EH (cell line): ENCODE measurements at regions not wholly inside any gene's neighbourhood (a gene's known extent, or its start where the extent isn't known, plus 50 kb on each side); places are given as distances from the start of the nearest gene placed in this dataset.

Source experiments
- DNase-seq: peaks from one replicate; pipeline ENCODE4 v3.0.0-alpha.2; 2015; ENCODE audit warnings: low read depth

DNA sequence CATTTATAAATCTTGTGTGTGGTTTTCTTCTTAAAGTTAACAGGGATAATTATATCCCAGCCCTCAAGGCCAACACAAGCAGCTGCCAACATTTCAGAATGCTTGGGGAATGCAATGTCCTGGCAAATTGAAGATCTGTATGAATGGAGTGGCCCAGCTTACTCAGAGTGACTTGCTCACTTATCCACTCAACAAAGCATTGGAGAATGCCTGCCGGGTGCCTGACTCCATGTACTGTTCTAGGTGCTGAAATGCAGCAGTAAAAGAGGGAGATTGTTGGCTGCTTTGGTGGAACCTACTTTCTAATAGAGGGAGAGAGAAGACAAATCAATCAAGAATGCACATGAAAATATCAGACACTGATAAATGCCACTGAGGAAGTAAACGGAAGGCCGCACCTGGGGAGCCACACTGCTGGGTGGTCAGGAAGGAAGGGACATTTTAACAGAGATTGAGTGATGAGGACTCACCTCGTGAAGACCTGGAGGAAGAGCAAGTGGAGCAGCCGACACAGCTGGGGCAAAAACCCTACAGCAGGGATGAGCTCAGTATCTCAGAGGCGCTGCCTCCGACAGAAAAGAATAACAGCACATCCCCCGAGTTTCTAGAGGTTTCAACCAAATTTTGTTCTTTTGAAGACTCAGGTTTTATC is 61.2 kb upstream of the VASH1 start:
- no peak for DNase-seq

- DNase-seq: no peak
Observed at GRCh38 chr14:76701436-76701835, 59.8 kb upstream of the VASH1 start.

DNA sequence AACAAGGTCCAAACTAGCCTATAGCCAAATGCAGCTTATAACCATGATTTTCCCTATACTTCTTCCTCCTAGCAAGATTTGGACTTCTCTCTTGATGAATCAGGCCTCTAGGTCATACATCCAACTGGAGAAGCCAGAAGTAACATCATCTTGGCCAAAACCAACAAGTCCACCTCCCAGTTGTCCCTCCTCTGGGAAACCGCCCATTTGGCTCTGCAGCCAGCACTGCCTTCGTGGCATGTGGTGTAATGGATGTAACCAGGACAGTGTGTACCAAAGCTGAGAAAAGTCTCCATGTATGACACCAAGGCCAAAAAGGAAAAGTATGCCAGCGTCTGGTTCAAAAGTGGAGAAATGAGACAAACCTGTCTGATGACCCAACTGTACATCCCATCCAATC is 59.3 kb upstream of the VASH1 start:
- no peak for DNase-seq

- no peak for DNase-seq
Observed at GRCh38 chr14:76705214-76705613, 56.1 kb upstream of the VASH1 start.

- DNase-seq: peak; percentile 22
Observed at GRCh38 chr14:76706207-76706606, 55.1 kb upstream of the VASH1 start.

- DNase-seq: no peak
Observed at GRCh38 chr14:76706811-76707210, 54.5 kb upstream of the VASH1 start.

- peak; percentile 8 for DNase-seq
Observed at GRCh38 chr14:76708028-76708427, 53.2 kb upstream of the VASH1 start.

DNA sequence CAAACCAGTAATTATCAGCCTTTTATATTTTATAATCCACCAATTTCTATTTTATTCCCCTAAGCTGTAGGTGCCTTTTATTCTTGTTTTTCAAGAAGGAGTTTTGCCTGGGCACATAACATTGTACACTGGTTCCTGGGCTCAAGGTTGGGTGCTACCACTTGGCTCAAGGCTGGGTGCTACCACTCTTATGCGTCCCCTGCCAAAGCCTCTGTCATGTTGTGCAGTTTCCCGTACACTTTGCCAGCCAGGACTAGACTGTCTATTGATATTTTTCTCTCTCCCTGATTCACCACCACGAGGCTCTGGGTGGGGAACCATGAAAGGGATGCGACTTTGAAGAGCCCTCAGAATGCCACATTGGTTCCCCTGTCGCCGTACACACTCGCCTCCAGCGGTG is 52.5 kb upstream of the VASH1 start:
- no peak for DNase-seq

DNA sequence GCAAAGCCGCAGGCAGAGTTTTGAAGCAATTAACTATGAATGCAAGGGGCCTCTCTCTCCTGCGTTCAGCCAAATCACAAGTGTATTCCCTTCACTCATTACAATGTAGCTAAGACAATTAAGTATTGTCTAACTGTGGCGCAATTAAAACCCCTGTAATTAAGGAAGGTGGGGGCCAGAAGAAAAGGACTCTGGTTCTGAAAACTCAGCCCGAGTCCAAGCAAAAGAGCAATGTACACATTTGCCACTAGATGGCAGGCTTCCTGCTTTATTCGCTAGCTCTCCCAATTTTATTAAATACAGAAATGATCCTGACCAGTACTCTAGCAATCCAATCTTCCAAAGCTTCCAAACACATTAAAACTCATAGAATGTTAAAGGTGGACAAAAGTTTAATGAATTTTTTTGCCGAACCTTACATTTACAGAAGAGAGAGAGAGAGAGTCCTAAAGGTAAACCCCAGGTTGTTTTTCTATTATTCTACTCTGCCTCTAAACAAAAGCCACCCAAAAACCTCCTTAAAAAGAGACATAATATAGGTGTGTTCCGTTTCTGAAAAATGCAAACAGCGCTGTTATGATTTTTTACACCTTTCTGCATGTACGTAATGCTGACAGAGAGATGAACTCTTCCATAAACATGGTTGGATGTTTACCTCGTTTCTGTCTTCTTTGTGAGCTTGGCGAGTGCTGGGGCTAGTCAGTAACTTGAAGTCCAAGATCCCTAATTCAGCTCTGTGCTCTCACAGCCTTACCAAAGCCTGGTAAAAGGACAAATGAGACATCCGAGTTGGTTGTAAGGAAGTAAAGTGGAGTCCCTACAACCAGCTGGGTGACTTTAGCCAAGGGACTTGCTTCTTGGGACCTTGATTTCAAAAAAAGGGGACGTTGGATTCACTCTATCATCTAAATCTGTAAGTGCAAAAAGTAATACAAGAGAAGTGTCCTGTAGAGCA is 50.9 kb upstream of the VASH1 start:
- peak; percentile 56 for DNase-seq
